A673 (cell line): ENCODE measurements at regions not wholly inside any gene's neighbourhood (a gene's known extent, or its start where the extent isn't known, plus 50 kb on each side); places are given as distances from the start of the nearest gene placed in this dataset.

Experiments
- EZH2 ChIP-seq: fragments of 200-600 bp; sonication (generic); IDR thresholded peaks from 2 replicates; pipeline ENCODE4 v1.6.1; 2017; ENCODE audit warnings: borderline replicate concordance, low read depth, mild to moderate bottlenecking, mixed read lengths, antibody characterized with exemption, low read length; ENCODE audit not compliant: poor library complexity, severe bottlenecking
- TF ChIP-seq, protein P1 (sequence below): fragments of 300-800, 200-600 bp; sonication (generic); conservative IDR thresholded peaks from 2 replicates; pipeline ENCODE4 v1.5.1; 2017; ENCODE audit warnings: low read depth, mild to moderate bottlenecking, antibody characterized with exemption, low read length, moderate library complexity, mixed read lengths

DNA sequence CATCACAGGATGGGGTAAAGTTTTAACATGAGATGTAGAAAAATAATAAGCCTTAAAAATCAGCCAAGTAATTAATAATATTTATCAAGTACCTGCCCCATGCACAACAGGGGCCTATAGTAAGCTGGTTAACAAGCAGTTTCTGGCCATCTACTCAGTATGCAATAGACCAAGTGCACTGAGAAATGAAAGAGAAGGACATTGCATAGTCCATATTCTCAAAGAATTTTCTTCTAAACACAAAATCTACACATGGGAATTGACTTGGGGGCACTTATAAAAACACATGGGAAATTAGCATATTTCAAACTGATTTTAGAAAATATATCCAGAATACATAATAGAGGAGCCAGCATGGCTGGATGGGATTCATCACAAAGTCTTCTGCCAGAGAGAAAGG lies 109.5 kb downstream of the DIO2 start:
- TF ChIP-seq, protein P1, sequence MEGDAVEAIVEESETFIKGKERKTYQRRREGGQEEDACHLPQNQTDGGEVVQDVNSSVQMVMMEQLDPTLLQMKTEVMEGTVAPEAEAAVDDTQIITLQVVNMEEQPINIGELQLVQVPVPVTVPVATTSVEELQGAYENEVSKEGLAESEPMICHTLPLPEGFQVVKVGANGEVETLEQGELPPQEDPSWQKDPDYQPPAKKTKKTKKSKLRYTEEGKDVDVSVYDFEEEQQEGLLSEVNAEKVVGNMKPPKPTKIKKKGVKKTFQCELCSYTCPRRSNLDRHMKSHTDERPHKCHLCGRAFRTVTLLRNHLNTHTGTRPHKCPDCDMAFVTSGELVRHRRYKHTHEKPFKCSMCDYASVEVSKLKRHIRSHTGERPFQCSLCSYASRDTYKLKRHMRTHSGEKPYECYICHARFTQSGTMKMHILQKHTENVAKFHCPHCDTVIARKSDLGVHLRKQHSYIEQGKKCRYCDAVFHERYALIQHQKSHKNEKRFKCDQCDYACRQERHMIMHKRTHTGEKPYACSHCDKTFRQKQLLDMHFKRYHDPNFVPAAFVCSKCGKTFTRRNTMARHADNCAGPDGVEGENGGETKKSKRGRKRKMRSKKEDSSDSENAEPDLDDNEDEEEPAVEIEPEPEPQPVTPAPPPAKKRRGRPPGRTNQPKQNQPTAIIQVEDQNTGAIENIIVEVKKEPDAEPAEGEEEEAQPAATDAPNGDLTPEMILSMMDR: no peak
- no peak for TF ChIP-seq EZH2
